NT2/D1 (cell line): ENCODE measurements at regions not wholly inside any gene's neighbourhood (a gene's known extent, or its start where the extent isn't known, plus 50 kb on each side); places are given as distances from the start of the nearest gene placed in this dataset.

Source experiments
- DNase-seq: peaks from one replicate; pipeline ENCODE4 v3.0.0-alpha.2; 2011; ENCODE audit warnings: low read depth, low spot score
- H3K27me3 ChIP-seq: 2 replicates; pipeline ENCODE4 v1.6.0; 2011; ENCODE audit warnings: mild to moderate bottlenecking; ENCODE audit not compliant: insufficient read length, insufficient read depth
- H3K36me3 ChIP-seq: 2 replicates; pipeline ENCODE4 v1.6.1; 2011; ENCODE audit warnings: mild to moderate bottlenecking, low read length, mixed read lengths; ENCODE audit not compliant: insufficient read depth, insufficient read length
- H3K4me1 ChIP-seq: 2 replicates; pipeline ENCODE4 v1.5.1; 2011; ENCODE audit not compliant: insufficient read depth, insufficient read length
- H3K4me3 ChIP-seq: 2 replicates; pipeline ENCODE4 v1.5.1; 2011; ENCODE audit warnings: low read depth; ENCODE audit not compliant: insufficient read length
- H3K9ac ChIP-seq: 2 replicates; pipeline ENCODE4 v1.6.0; 2011; ENCODE audit warnings: low read depth; ENCODE audit not compliant: insufficient read length
- H3K9me3 ChIP-seq: 2 replicates; pipeline ENCODE4 v1.5.1; 2011; ENCODE audit warnings: mild to moderate bottlenecking, low read length; ENCODE audit not compliant: insufficient read depth
- SUZ12 ChIP-seq: IDR thresholded peaks from 2 replicates; pipeline ENCODE4 v1.6.1; 2011; ENCODE audit not compliant: insufficient read length, insufficient read depth; ENCODE audit errors: extremely low read depth
- YY1 ChIP-seq: IDR thresholded peaks from 2 replicates; pipeline ENCODE4 v1.6.1; 2011; ENCODE audit not compliant: insufficient read length, insufficient read depth
- ZNF274 ChIP-seq: IDR thresholded peaks from 2 replicates; pipeline ENCODE4 v1.6.1; 2011; ENCODE audit warnings: mild to moderate bottlenecking, low read depth, low read length

DNA sequence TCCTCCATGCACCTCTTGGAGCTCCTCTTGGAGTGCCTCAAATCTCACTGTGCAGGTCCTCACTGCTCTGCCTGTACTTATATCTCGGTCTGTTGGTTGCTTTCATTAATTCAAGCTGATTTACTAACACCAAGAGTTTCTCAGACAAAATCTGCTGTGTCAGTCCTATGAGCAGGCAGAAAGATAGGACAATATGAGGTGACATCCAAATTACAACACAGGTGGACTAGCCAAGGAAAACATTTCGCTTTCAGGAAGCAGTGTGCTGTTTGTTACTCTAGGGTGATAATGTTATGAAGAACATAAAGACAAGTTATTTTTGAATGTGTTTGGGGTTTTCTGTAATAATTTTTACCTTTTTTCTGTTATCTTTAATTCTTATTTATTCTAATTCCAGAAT is 264.1 kb upstream of the ANKH start:
- DNase-seq: no peak
- Histone ChIP-seq H3K36me3 (no peaks in the 10 kb centered on the region), H3K9me3 (no peaks in the 10 kb centered on the region; the same call in 1 of the 2 replicates), H3K4me1 (no peaks in the 10 kb centered on the region), H3K9ac (no peak overlapping the region), H3K4me3 (no peak overlapping the region), H3K27me3 (no peaks in the 10 kb centered on the region)
- TF ChIP-seq YY1 (no peak), ZNF274 (no peak), SUZ12 (no peak)

DNA sequence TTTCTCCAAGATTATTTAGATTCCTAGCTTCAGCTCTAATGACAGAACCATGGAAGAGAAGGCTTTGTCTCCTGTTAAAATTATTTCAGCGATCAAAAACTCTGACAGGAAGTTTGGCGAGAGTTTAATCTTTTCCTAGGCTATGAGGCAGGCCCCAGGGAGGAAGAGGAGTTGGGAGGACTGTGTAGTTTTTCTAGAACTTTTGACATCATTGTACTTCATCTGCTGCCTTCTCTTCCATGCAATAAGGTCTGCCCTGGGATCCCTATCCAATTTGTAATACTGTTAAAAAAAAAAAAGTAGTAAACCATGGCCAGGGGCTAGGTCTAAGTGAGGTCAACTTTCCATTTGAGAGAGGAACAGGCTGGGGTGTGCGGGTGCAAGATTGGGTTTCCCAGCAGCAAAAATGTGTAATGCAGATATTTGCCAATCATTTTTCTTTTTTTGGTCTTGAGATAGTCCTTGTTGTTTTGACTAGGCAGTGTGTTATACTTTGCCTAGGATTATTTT is 261.9 kb upstream of the ANKH start:
- H3K4me1 ChIP-seq: no peaks in the 10 kb centered on the region
- TF ChIP-seq ZNF274 (no peak), YY1 (no peak), SUZ12 (no peak)

DNA sequence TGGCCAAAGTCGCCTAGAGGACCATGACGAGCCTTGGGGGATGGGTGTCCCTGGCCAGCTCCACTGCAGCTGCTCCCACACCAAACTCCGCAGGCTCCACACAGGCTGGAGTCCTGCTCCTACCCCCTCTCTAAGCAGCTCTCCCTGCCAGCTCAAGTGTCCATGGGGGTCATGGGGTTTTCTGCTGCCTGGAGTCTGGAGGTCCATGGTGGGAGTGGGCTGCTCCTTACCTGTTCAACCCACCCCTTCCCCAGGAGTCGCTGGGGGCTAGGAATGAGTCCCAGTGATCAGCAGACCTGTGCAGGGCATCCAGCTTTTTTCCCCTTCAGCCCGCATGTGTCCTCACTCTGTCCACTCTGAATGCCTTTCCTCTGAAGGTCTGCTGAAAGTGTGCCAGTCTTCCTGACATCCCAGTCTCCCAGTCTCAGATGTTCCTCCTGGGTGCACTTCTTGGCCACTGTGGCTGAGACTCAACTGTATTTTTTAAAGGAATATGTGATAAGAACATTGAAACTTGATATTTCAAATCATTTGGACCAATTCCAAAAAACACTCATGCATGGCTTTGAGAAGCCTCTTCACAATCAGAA is 261.3 kb upstream of the ANKH start:
- Histone ChIP-seq H3K4me1 (no peaks in the 10 kb centered on the region), H3K9me3 (no peaks in the 10 kb centered on the region; the same call in 1 of the 2 replicates), H3K9ac (no peak overlapping the region), H3K4me3 (no peak overlapping the region), H3K27me3 (no peaks in the 10 kb centered on the region), H3K36me3 (no peaks in the 10 kb centered on the region)
- TF ChIP-seq ZNF274: no peak
- TF ChIP-seq YY1: no peak
- TF ChIP-seq SUZ12: no peak
- no peak for DNase-seq

More for the DNA sequence above, 261.9 kb upstream of the ANKH start:
- Histone ChIP-seq H3K27me3 (no peaks in the 10 kb centered on the region), H3K9ac (no peak overlapping the region), H3K4me3 (no peak overlapping the region), H3K9me3 (no peaks in the 10 kb centered on the region; the same call in 1 of the 2 replicates), H3K36me3 (no peaks in the 10 kb centered on the region)
- no peak for DNase-seq

DNA sequence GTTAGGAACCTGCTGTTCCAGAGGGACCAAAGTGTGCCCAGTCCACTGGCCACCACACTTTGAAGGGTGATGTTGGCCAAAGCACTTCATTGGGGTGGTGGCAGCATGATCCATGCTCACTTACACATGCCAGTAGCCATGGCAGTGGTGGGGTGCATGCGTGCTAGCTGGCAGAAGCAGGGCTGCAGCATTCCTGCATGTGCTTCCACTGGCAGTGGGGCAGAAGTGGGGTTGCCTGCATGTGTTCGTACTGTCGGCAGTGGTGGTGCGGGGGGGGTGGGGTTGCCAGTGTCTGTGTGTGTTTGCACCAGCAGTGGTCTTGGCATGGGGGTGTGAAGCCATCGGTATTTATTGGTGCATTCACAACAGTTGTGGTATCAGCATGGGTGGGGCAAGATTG is 260.3 kb upstream of the ANKH start:
- TF ChIP-seq ZNF274 (no peak), SUZ12 (no peak), YY1 (no peak)
- Histone ChIP-seq H3K27me3 (no peaks in the 10 kb centered on the region), H3K9me3 (no peaks in the 10 kb centered on the region; the same call in 1 of the 2 replicates), H3K4me1 (no peaks in the 10 kb centered on the region), H3K36me3 (no peaks in the 10 kb centered on the region), H3K9ac (no peak overlapping the region), H3K4me3 (no peak overlapping the region)
- no peak for DNase-seq

DNA sequence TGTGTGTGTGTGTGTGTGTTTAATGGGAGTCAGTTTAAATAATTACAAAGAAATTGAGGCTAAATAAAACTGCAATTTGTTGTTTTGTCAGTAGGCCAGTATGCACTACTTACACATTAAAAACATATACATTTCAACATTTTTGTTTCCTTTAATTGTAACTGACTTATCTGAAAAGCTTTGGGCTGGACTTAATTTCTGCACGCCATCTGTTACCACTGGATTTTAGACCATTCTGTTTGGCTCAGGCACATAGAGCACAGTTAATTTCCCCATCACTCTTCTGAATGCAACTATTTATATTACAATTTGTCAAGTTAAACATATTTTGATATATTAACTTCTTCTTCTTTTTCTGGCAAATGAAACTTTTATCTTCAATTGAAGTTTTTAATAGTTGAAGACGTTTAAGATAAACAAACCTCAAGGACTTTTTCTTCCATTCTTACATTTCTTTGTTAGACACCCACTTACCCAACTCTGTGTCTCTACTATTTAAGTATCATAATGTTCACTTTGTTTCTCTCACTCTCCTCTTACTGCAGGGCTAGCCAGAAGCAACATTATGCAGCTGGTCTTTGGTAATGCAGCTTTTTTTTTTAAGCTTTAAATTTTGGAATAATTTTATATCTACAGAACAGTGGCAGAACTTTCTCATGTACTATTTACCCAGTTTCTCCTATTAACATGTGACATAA is 253.4 kb upstream of the ANKH start:
- Histone ChIP-seq H3K4me3 (no peak overlapping the region), H3K9ac (no peak overlapping the region), H3K27me3 (no peaks in the 10 kb centered on the region), H3K4me1 (no peaks in the 10 kb centered on the region), H3K9me3 (no peaks in the 10 kb centered on the region), H3K36me3 (no peaks in the 10 kb centered on the region)
- TF ChIP-seq SUZ12: no peak
- no peak for TF ChIP-seq ZNF274
- TF ChIP-seq YY1: no peak
- DNase-seq: no peak

- no peaks in the 10 kb centered on the region for H3K9me3 ChIP-seq
- no peak for TF ChIP-seq YY1
- no peak for TF ChIP-seq ZNF274
- no peak for TF ChIP-seq SUZ12
- DNase-seq: no peak
- H3K4me1 ChIP-seq: no peaks in the 10 kb centered on the region
- H3K36me3 ChIP-seq: no peaks in the 10 kb centered on the region
- no peak overlapping the region for H3K9ac ChIP-seq
- H3K4me3 ChIP-seq: no peak overlapping the region
- H3K27me3 ChIP-seq: no peaks in the 10 kb centered on the region
These were observed 252.9 kb upstream of the ANKH start for GRCh38 chr5:15124461-15124860.

DNA sequence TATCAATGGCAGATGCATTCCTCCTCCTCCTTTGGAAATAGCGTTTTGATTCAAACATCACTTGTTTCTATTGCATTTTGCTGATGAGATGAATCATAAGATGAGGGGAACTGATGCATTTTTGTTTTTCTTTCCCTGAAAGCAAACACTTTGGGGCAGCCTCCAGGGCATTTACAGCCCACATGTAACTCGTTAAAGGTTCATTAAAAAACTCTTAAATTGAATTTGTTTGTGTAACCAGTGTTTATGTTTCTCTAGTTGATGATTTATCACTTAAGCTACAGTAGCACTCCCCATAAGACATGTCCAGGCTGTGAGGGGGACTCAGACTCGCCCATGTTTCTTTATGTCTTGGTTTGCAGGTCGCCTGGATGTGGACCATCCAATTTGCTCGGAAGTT is 246.1 kb upstream of the ANKH start:
- Histone ChIP-seq H3K9ac (no peak overlapping the region), H3K9me3 (no peaks in the 10 kb centered on the region), H3K36me3 (no peaks in the 10 kb centered on the region), H3K27me3 (no peaks in the 10 kb centered on the region), H3K4me1 (no peaks in the 10 kb centered on the region), H3K4me3 (no peak overlapping the region)
- DNase-seq: no peak
- TF ChIP-seq SUZ12 (no peak), YY1 (no peak), ZNF274 (no peak)

DNA sequence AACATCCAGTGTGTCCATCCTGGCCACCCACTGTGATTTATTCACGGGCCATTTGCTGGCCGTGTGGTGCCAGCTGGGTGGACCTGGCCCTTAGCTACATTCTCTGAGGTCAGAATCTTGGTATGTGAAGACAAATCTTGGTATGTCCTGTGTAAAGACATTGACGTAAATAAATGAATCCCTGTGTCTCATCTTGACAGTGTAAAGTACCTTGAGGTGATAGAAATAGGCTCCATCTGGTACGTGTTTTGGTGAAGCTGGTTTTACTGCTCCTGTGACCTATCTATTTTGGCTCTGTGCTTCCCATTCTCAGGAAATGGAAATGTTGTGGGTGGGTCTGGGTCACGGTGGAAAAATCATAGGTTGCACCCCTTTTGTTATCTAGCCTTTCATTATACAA is 245.4 kb upstream of the ANKH start:
- no peaks in the 10 kb centered on the region for H3K36me3 ChIP-seq
- H3K9ac ChIP-seq: no peak overlapping the region
- no peaks in the 10 kb centered on the region for H3K27me3 ChIP-seq
- no peaks in the 10 kb centered on the region for H3K9me3 ChIP-seq
- no peaks in the 10 kb centered on the region for H3K4me1 ChIP-seq
- H3K4me3 ChIP-seq: no peak overlapping the region
- no peak for DNase-seq
- TF ChIP-seq ZNF274 (no peak), SUZ12 (no peak), YY1 (no peak)
